ENCODE measurements at regions not wholly inside any gene's neighbourhood (a gene's known extent, or its start where the extent isn't known, plus 50 kb on each side); places are given as distances from the start of the nearest gene placed in this dataset.
"Not testable (repeated sequence)": the region's sequence is repeated elsewhere in the genome, so short reads cannot be mapped to it uniquely, and the experiment has no call there.

DNA sequence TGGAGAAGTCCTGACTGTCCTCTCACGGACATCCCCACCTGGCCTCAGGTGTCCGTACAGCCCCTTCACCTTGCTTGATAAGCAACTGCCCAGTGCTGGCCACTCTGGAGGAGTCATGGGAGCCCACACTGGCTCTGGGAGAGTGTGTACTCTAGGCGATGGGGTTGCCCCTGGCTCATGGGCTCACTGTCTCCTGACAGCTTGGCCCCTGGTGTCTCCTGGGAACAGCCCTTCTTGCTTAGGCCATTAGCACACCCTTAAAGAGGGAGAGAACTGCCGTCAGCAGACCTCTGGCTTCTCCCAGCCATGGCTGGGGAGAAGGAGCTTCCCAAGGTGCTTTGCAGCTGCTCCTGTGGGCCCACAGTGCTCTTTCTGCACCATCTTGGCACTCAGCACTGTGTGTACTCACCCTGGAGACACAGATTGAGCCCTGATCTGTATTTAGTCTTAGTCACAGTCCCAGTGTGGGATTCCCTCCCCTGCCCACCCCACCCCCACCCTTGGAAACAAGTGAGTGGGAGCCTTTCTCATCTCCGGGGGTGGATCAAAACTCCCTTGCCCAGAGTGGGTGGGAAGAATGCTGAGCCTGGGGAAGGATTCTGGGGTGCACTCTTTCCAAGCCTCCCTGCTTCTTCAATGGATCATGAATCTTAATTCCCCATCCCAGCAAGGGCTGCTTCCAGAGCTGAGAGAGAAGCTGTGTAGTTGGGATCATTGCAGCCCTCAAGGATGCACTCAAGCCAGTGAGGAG is 83.5 kb upstream of the ADPGK start:
- FAIRE-seq (no peak), DNase-seq (ENCODE audit: low spot score) (no peak)

GRCh38 chr15:72866182-72866581 is 82.6 kb upstream of the ADPGK start:
- DNase-seq (ENCODE audit: low spot score) (no peak), FAIRE-seq (no peak)

DNA sequence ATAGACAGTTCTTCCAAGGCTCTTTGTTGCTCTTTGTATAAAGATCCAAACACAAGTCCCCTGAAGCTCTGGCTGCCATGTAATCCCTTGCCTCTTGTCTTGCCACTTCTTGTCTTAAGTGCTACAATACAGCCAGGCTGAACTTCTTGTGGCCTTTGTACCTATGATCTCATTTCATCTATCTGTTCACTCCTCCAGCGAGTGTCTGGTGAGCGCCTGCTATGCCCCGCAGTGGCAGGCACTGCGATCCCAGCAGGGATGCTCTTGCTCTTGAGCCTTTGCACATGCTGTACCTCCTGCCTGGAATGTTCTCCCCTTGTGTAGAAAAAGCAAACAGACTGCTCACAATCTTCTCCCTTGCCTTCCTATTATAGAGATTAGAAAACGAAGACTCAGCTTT is 81.9 kb upstream of the ADPGK start:
- no peak for DNase-seq (ENCODE audit: low spot score)
- no peak for FAIRE-seq

DNA sequence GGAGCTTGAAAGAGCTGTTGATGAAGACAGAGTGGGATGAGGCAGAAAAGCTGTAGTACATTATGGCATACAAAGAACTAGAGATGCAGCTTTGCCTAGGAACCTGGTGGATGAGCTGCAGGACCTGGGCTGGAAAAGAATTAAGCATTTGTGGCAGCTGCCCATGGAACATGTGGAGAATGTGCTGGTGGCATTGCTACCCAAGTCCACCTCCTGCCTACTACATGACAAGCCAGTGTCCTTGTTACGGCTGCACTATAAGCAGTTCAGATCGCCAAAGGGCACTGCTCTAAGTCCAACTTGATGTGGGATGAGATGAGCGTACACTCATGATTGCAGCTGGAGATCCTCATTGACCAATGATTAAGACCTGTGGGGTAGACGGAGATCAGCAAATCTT is 81.1 kb upstream of the ADPGK start:
- FAIRE-seq = no peak
- DNase-seq (ENCODE audit: low spot score) = no peak

GRCh38 chr15:72861354-72861910 is 77.9 kb upstream of the ADPGK start:
- FAIRE-seq = no peak
- no peak for DNase-seq (ENCODE audit: low spot score)

- FAIRE-seq (no peak), DNase-seq (ENCODE audit: low spot score) (no peak)
These were observed 76.2 kb upstream of the ADPGK start for GRCh38 chr15:72859757-72860145.

DNA sequence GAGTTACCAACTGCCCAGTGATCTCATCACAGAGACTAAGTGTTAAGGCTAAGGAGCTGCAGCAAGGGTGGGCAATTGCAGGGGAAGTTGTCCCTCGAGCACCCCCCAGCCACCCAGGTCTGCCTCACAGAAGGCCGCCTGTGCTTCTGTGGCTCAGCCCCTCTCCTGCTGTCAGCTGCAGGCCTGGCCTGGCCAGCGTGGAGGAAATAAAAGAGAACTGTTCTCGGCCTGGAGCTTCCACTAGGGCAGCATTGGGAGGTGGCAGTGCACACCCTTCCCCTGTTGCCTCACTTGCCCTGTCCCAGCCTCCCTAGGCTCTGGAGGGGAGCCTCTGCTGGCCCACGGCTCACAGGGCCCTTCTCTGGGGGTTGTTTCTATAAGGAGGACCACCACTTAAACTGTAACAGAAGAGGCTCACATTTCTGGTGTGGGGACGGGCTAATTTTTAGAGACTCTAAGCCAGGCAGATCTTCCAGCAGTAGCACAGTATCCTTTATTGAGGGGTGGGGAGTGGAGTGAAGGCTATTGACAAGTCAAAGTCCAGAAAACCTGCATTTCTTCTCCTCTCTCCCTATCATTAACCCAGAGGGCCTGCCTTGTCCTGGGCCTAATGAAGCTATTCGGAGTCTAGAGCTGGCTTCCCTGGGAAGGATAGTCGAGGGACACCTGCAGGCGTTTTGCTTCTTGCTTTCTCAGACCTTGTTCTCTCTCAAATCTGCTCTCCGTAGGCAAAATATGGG is 75.6 kb upstream of the ADPGK start:
- DNase-seq (ENCODE audit: low spot score) (no peak), FAIRE-seq (no peak)

DNA sequence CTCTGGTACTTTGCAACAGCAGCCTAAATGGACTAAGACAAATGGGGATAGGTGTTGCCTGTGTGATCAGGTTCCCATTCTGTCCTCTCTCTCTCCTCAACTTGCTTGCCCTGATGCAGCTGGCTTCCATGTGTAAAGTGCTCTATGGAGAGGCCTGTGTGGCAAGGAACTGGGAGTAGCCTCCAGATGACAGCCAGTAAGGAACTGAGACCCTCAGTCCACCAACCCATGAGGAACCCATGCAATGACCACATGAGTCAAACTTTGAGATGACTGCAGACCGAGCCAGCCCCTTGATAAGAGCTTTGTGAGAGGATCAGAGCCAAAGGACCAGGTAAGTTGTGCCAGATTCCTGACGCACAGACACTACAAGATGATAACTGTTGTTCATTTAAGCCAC is 74.6 kb upstream of the ADPGK start:
- FAIRE-seq = no peak
- DNase-seq (ENCODE audit: low spot score) = no peak

- no peak for FAIRE-seq
- no peak for DNase-seq (ENCODE audit: low spot score)
These were observed 73.9 kb upstream of the ADPGK start for GRCh38 chr15:72857331-72858063.

DNA sequence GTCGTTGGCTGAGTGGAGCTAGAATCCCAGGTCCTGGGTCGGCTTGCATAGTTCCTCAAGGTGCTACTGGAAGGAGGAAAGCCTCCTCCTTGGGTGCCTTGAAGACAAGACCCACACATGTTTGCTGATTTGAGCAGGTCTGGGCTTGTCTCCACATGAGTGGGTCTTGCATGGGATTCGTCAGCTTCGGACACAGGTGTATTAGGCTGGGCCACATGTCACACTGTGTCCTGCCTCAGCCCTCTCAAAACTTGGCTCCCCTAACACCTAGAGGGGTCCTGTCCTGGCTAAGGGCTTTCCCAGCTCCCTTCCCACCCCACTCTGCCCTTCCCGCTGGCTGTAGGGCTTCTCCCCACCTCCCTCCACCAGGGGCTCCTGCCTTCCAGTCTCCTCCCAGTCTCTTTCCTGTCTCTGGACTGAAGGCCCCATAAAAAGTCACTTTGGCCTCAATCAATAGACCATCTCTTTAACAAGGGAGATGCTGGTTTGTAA is 73.0 kb upstream of the ADPGK start:
- FAIRE-seq = no peak
- no peak for DNase-seq (ENCODE audit: low spot score)

DNA sequence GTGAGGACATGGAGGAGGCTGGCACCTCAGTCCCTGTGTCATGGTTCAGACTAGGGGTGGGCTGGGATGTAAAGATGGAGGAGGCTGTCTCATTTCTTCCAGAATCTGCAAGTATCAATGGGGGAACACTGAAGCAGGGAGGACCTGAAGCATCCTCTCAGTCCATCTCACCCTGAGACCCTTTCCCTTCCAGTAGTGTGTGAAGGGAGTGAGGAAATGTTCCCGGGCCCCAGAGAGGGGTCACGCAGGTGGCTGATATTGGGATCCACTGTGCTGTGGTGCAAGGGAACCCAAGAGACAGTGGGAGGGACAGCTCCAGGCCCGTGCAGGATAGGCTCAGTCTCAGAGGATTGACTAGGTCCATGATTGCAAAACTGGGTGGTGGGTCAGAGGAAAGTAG is 72.2 kb upstream of the ADPGK start:
- FAIRE-seq (no peak), DNase-seq (ENCODE audit: low spot score) (no peak)

- no peak for FAIRE-seq
- no peak for DNase-seq (ENCODE audit: low spot score)
These were observed 68.7 kb upstream of the ADPGK start for GRCh38 chr15:72852273-72852672.

DNA sequence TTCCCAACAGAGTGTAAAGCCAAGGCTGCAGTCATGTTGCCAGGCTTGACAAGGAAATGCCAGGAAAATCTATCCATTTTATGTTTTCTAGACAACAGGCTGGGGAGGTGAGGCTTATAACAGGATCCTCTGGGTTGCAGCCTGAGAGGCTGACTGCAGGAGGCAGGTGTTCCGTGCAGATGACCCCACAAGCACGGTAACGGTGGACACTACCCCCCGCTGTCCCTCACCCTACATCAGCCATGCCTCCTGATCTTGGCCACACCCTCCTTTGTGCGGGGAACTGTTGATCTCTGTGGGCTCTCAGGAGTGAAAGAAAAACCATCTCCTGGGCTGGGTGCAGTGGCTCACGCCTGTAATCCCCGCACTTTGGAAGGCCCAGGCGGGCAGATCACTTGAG is 68.0 kb upstream of the ADPGK start:
- FAIRE-seq (no peak), DNase-seq (ENCODE audit: low spot score) (no peak)

GRCh38 chr15:72850833-72851232 is 67.3 kb upstream of the ADPGK start:
- DNase-seq (ENCODE audit: low spot score) = no peak
- no peak for FAIRE-seq

- DNase-seq (ENCODE audit: low spot score) (no peak), FAIRE-seq (no peak)
These were observed 64.2 kb upstream of the ADPGK start for GRCh38 chr15:72847806-72848205.

- DNase-seq (ENCODE audit: low spot score) = no peak
- FAIRE-seq = no peak
These were observed 63.5 kb upstream of the ADPGK start for GRCh38 chr15:72847033-72847432.

- FAIRE-seq (no peak), DNase-seq (ENCODE audit: low spot score) (no peak)
These were observed 62.4 kb upstream of the ADPGK start for GRCh38 chr15:72845981-72846383.

- DNase-seq (ENCODE audit: low spot score) = no peak
- FAIRE-seq = no peak
These were observed 60.5 kb upstream of the ADPGK start for GRCh38 chr15:72844067-72844466.

- not testable (repeated sequence) for FAIRE-seq; DNase-seq (ENCODE audit: low spot score)
These were observed 59.8 kb upstream of the ADPGK start for GRCh38 chr15:72843340-72843739.

- DNase-seq (ENCODE audit: low spot score) (no peak), FAIRE-seq (no peak)
These were observed 56.6 kb upstream of the ADPGK start for GRCh38 chr15:72840114-72840513.

- no peak for FAIRE-seq
These were observed 54.8 kb upstream of the ADPGK start for GRCh38 chr15:72838311-72838731.

More at GRCh38 chr15:72838311-72838731, 54.8 kb upstream of the ADPGK start:
- DNase-seq (ENCODE audit: low spot score) = no peak
